ENCODE measurements at regions not wholly inside any gene's neighbourhood (a gene's known extent, or its start where the extent isn't known, plus 50 kb on each side); places are given as distances from the start of the nearest gene placed in this dataset.

DNA sequence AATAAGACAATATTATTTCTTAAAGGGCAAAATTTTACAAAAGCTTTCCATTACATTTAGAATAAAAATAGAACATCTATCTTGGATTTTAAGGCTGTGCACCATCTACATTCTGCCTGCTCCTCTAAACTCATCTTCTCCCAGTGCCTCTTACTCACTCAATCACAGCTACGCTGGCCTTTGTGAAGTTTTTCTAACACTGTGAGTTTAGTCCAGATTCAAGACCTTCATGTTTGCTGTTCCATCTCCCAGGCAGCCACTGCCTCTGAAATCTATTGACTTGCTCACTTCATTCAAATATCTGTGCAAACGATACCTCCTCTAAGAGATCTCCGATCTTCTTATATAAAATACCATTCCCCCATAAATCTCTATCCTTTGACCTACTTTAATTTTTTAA lies 673.4 kb upstream of the KIF2B start:
- 70 to 85% (median 79%) methylated on average over 3 of the region's 3 CpGs for WGBS, 5 donors
- H3K9me3 ChIP-seq = no peaks in the 10 kb centered on the region
- no peak for DNase-seq
- H3K27me3 ChIP-seq = no peaks in the 10 kb centered on the region
- no peak overlapping the region for H3K27ac ChIP-seq
- intact Hi-C loops (cut with DNase I; ENCODE audit: low total_unique reads) = no loop called here
- no peaks in the 10 kb centered on the region for H3K4me1 ChIP-seq
- TF ChIP-seq POLR2A (IDR thresholded peaks at IDR 0.05) (no peak), EP300 (IDR thresholded peaks at IDR 0.05) (no peak), POLR2AphosphoS5 (IDR thresholded peaks at IDR 0.05) (no peak)
- TF ChIP-seq, protein P1, sequence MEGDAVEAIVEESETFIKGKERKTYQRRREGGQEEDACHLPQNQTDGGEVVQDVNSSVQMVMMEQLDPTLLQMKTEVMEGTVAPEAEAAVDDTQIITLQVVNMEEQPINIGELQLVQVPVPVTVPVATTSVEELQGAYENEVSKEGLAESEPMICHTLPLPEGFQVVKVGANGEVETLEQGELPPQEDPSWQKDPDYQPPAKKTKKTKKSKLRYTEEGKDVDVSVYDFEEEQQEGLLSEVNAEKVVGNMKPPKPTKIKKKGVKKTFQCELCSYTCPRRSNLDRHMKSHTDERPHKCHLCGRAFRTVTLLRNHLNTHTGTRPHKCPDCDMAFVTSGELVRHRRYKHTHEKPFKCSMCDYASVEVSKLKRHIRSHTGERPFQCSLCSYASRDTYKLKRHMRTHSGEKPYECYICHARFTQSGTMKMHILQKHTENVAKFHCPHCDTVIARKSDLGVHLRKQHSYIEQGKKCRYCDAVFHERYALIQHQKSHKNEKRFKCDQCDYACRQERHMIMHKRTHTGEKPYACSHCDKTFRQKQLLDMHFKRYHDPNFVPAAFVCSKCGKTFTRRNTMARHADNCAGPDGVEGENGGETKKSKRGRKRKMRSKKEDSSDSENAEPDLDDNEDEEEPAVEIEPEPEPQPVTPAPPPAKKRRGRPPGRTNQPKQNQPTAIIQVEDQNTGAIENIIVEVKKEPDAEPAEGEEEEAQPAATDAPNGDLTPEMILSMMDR (IDR thresholded peaks at IDR 0.05) = no peak
- no peak overlapping the region for H3K4me3 ChIP-seq
- H3K36me3 ChIP-seq = no peaks in the 10 kb centered on the region

DNA sequence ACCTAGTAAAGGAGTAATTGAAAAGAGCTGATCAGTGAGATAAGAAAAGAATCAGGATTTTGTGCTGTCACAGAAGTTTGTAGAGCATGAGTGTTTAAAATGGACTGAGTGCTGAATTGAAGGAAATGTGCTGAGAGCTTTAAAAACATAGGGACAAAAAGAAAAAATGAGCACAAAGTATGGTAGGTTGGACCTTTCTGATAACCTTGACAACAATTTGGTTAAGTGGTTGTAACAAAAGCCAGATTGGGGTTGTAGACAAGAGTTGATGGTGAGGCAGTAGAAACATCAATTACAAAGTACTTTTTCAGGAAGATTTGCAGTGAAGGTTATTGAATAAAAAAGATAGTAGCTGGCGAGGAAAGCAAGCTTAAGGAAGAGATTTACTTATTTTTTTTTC lies 674.7 kb upstream of the KIF2B start:
- Histone ChIP-seq H3K36me3 (no peaks in the 10 kb centered on the region), H3K27me3 (no peaks in the 10 kb centered on the region), H3K9me3 (no peaks in the 10 kb centered on the region), H3K4me1 (no peaks in the 10 kb centered on the region), H3K27ac (no peak overlapping the region), H3K4me3 (no peak overlapping the region)
- intact Hi-C loops (cut with DNase I; ENCODE audit: low total_unique reads) = no loop called here
- DNase-seq = no peak
- 58 to 79% (median 73%) methylated on average over 1 of the region's 1 CpG for WGBS, 5 donors
- TF ChIP-seq, protein P1 (IDR thresholded peaks at IDR 0.05) = no peak
- no peak for TF ChIP-seq EP300 (IDR thresholded peaks at IDR 0.05)
- TF ChIP-seq POLR2AphosphoS5 (IDR thresholded peaks at IDR 0.05) = no peak
- no peak for TF ChIP-seq POLR2A (IDR thresholded peaks at IDR 0.05)

DNA sequence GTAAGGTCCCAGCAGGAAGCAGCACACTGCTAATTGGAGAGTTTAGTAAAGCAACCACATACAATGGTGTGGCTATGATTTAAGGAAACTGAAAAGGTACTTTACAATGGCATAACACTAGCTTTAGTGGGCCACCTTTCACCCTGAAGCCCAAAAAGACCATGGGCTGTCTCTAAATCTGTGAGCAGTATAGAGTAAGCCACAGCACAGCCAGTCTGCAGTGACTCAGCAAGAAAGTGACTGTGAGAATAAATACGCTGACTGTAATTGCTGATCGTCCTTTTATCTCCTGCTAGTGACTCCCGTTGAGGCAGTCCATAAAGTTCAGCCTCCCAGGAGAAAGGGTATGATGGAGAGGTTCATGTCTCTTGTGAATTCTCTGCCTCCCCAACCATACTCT lies 679.8 kb upstream of the KIF2B start:
- intact Hi-C loops (cut with DNase I; ENCODE audit: low total_unique reads) = no loop called here
- WGBS, 5 donors = 14 to 36% (median 17%) methylated on average over 3 of the region's 3 CpGs
- peak in 1 of 2 donors; percentile 12 for DNase-seq
- no peaks in the 10 kb centered on the region for H3K27me3 ChIP-seq
- TF ChIP-seq POLR2A (IDR thresholded peaks at IDR 0.05) (no peak), POLR2AphosphoS5 (IDR thresholded peaks at IDR 0.05) (no peak), EP300 (IDR thresholded peaks at IDR 0.05) (no peak)
- TF ChIP-seq, protein P1 (IDR thresholded peaks at IDR 0.05) = no peak
- no peak overlapping the region for H3K27ac ChIP-seq
- no peaks in the 10 kb centered on the region for H3K4me1 ChIP-seq
- no peak overlapping the region for H3K4me3 ChIP-seq
- no peaks in the 10 kb centered on the region for H3K9me3 ChIP-seq
- no peaks in the 10 kb centered on the region for H3K36me3 ChIP-seq

DNA sequence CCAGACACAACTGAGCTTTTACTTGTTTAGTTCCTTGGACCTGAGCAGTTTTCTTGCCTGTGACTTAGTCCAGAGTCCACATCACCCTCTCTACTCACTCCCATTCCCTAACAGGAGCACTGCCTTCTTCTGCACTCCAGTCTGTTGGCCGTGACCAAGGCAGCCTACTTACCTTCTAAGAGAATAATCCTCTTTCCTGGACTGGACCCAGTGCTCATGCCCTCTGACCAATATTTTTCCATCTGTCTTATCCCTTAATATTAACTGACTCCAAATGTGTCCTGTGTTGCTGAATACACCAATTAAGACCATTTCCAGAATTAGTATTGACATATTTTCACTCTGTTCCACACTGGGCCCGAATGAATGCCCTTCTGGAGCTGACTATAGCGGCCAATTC lies 681.0 kb upstream of the KIF2B start:
- Histone ChIP-seq H3K36me3 (no peaks in the 10 kb centered on the region), H3K4me3 (no peak overlapping the region), H3K27me3 (no peaks in the 10 kb centered on the region), H3K27ac (no peak overlapping the region), H3K4me1 (no peaks in the 10 kb centered on the region), H3K9me3 (no peaks in the 10 kb centered on the region)
- intact Hi-C loops (cut with DNase I; ENCODE audit: low total_unique reads) = no loop called here
- 78 to 92% (median 87%) methylated on average over 3 of the region's 3 CpGs for WGBS, 5 donors
- no peak for DNase-seq
- TF ChIP-seq, protein P1 (IDR thresholded peaks at IDR 0.05) = no peak
- no peak for TF ChIP-seq POLR2AphosphoS5 (IDR thresholded peaks at IDR 0.05)
- no peak for TF ChIP-seq EP300 (IDR thresholded peaks at IDR 0.05)
- no peak for TF ChIP-seq POLR2A (IDR thresholded peaks at IDR 0.05)

Measured in stomach (tissue), 8 donors.